ENCODE measurements at regions not wholly inside any gene's neighbourhood (a gene's known extent, or its start where the extent isn't known, plus 50 kb on each side); places are given as distances from the start of the nearest gene placed in this dataset.

DNA sequence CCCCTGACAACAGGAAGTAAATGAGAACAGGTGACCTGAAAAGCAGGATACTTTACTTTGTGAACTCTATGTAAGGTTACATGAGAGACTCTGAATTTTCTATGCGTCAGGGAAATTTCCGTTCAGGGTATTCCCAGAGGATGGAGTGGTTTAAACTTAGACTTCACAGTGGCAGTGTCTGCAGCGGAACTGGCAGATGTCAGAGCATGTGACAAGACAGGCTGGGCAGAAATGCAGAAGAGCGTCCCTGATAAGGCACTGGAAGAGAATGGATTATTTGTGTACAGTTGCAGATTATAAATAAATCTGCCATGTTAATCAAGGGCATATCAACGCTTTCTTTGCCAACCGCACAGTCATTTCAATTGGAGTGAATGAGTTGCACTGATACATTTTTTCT, 598.4 kb upstream of the ZNF717 start:
- TF ChIP-seq CTCF (IDR thresholded peaks at IDR 0.05): no peak
- TF ChIP-seq POLR2A (IDR thresholded peaks at IDR 0.05): no peak

Measured in Peyer's patch (tissue), 4 donors.